ENCODE measurements at regions not wholly inside any gene's neighbourhood (a gene's known extent, or its start where the extent isn't known, plus 50 kb on each side); places are given as distances from the start of the nearest gene placed in this dataset.

- DNase-seq: no peak
Measured at GRCh38 chr4:30350288-30350687, 369.9 kb upstream of the PCDH7 start.

DNA sequence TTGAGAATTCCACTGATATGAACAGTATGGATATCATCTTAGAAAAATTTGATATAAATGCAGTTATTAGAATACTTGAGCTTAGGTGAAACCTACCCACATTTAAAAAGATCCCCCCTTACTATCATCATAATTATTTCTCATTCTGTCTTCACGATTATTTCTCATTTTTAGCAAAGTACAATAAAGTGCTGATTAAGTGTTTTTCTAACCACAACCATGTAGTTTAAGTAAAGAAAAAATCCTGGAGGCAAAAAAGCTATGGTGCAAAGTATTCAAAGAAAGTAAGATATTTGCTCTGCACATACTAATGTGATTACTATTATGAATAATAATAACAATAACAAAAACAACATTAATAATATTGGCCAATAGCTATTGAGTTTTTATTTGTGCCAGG, 365.6 kb upstream of the PCDH7 start:
- DNase-seq: no peak

DNA sequence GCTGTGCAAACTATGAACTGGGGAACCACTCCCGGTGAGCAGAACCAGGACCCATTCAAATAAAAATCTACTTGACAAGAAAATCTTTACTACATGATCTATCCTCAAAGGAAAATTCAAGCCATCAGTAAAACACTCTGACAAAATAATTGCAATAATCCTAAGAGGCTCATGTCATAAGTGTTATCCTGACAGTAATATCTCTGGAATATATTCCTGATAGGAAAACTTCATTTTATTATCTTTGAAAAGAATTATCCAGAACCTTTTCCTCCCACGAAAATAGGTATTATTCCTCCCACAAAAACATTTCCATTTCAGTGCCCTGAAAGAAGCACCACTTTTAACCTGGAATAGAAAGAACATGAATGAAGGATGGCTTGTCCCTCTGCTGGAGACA, 357.7 kb upstream of the PCDH7 start:
- DNase-seq: no peak

DNA sequence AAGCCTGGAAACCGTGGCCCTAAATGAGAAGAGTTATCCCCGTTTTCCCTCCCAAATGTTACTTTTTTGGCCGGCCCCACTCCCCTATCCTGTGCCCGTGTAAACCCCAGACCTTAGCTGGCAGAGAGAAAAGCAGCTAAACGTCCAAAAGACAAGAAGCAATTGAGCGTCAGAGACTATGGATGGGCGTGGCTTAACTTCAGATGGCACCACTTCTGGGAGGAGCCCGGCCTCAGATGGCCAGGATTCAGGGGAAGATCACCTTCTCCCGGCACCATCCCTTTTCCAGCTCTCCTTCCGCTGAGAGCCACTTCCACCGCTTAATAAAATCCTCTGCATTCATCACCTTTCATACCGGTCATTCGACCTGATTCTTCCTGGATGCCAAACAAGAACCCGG, 350.1 kb upstream of the PCDH7 start:
- DNase-seq: no peak

GRCh38 chr4:30380404-30380998, 339.7 kb upstream of the PCDH7 start:
- peak; percentile 4 for DNase-seq

- DNase-seq: no peak
Measured at GRCh38 chr4:30385650-30386049, 334.5 kb upstream of the PCDH7 start.

GRCh38 chr4:30386266-30386895, 333.8 kb upstream of the PCDH7 start:
- no peak for DNase-seq

- DNase-seq: no peak
Measured at GRCh38 chr4:30395902-30396301, 324.3 kb upstream of the PCDH7 start.

GRCh38 chr4:30396772-30397475, 323.2 kb upstream of the PCDH7 start:
- DNase-seq: no peak

GRCh38 chr4:30399476-30399875, 320.7 kb upstream of the PCDH7 start:
- DNase-seq: no peak

DNA sequence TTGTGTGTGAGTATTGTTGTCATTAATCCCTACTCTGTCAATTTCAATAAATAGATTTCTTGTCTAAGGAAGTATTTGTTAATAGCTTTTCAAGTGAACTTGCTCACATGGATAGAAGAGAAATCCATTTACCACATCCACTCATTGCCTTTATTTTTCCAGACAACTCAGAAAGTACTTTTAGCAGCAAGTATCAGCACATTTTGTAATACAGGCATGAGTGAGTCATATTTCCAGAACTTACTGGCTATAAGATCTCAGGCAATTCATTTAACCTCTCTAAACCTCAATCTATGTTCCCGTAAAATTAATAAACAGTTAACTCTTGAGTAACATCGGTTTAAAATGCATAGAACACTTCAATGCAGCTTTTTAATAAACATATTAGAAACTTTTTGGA, 317.9 kb upstream of the PCDH7 start:
- DNase-seq: no peak

DNA sequence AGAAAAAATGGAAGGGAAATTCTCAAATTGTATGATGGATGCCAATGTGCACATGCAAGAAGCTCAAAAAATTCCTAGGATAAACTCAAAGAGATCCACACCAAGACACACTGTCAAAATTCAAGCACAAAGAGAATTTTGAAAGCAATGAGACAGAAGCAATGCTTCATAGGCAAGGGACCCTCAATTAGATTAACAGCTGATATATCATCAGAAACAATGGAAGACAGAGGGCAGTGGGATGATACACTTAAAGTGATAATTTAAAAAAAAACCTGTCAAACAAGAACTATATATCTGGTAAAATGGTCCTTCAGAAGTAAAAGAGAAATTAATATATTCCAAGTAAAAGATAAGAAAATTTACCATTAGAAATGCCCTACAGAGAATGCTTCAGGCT, 306.3 kb upstream of the PCDH7 start:
- DNase-seq: no peak

DNA sequence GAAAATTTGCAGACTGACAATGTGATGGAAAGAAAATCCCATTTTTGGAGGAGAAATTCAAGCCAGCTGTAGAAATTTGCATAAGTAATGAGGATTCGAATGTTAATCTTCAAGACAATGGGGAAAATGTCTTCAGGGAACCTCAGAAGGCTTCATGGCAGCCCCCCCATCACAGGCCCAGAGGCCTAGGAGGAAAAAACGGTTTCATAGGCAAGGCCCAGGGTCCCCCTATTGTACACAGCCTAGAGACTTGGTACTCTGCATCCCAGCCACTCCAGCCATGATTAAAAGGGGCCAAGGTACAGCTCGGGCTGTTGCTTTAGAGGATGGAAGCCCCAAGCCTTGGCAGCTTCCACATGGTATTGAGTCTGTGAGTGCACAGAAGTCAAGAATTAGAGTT, 303.6 kb upstream of the PCDH7 start:
- DNase-seq: no peak

DNA sequence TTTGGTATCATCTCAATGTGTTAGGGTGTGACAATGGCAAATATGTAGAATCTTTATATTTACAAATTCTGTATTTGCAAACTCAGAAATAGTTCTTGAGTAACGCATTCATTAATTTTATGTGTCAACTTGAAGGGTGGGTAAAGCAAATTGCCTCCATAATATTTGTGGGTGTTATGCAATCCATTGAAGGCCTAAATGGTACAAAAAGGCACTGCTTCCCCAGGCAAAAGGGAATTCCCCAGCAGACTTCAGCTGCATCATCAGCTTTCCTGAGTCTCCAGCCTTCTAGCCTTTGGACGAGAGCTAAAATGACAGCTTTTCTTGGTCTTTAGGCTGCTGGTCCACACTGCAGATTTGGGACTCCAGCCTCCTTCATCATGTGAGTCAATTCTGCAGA, 292.2 kb upstream of the PCDH7 start:
- DNase-seq: no peak

DNA sequence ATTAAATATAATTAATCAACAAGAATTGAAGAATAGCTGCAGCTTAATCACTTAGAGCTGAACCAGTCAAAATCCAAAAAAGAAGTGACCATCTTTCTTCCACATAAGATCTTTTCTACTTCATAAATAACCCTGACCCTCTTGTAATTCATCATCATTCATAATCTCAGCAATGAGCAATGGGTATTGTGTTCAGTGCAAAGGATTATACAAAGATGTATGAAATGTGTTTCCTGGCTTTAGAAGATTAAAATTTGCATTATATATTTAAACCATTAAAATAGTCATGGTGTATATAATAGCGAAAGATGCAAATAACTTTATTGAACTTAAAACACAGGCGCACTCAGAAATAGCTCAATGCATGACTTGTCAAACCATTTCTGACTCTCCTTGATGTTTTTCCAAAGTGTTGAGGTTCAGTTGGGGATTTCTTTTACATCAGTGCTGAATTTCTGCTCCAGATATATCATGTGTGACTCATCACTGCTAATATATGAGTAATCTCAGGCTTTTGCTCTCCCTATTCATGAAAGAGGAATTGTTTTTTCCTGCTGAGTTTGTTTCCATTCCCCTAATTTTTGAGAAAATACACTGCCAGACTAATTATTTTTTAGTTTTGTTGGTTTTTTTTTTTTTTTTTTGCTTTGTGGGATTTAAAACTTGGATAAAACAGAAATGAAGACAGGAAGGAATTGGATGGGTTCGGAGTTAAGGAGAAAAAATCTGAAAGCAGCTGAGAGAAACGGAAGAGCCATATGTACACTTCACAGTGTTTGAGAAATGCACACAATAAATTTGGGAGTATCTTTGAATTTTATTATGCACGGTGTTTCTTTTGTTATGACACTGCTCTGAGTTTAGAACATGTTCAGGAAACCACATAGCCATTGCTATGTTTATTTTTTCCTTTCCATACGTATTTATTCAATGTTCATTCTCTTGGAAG, 290.1 kb upstream of the PCDH7 start:
- no peak for DNase-seq

DNA sequence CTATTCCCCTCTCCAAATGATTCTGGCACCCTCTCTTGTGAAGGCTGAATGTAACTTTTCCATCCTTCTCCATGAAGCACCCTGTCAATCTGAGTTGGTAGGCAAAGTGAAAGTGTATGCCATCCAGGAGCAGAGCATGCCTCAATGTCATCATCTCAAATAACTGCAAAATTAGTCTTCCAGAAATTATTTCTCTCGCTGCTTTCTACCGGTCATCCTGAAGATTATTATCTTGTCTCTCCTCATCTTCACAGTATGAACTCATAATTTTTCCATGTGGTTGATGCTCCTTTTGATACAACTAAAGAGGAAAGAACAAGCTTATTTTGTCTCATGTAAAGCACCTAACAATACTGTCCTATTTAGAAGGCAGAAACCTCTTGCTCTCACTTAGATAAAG, 285.5 kb upstream of the PCDH7 start:
- DNase-seq: no peak

GRCh38 chr4:30436394-30436793, 283.8 kb upstream of the PCDH7 start:
- DNase-seq: no peak

GRCh38 chr4:30437316-30437715, 282.9 kb upstream of the PCDH7 start:
- DNase-seq: no peak

DNA sequence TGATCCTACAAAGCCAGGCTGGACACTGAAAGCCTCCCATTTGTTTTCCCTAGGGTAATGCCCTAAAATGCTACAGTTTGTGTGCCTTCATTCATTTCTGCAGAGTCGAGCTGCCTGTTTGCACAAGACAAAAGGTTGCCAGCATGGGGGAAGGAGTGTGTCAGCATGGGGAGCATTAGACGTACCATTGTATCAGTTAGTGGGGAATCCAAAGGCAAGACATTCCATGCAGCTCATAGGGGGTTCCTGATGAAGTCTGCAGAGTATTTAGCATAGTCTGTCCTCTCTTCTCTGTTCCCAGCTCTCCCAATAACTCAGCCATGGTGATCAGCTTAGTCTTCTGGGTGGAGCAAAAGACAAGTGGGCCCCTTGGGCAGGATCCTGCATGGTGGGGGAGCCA, 276.9 kb upstream of the PCDH7 start:
- DNase-seq: no peak

- DNase-seq: no peak
Measured at GRCh38 chr4:30450474-30450873, 269.7 kb upstream of the PCDH7 start.

DNA sequence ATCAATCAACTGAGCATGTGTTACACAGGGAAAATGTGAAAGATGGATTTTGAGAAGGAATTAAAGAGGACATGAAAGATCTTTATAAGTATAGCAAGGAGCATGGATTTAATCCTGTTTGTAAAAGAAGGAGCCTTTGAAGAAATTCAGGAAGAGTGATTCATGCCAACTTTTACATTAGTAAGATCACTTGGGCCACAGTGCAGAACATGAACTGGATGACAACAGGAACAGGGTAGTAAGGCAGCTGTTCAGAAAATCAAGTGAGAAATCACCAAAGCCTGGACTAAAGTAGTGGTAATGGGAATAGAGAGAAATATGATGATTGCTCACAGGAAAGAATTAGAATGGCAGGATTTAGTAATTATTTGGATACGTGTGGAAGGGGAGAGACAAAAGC, 265.7 kb upstream of the PCDH7 start:
- no peak for DNase-seq

- no peak for DNase-seq
Measured at GRCh38 chr4:30456716-30457115, 263.5 kb upstream of the PCDH7 start.

DNA sequence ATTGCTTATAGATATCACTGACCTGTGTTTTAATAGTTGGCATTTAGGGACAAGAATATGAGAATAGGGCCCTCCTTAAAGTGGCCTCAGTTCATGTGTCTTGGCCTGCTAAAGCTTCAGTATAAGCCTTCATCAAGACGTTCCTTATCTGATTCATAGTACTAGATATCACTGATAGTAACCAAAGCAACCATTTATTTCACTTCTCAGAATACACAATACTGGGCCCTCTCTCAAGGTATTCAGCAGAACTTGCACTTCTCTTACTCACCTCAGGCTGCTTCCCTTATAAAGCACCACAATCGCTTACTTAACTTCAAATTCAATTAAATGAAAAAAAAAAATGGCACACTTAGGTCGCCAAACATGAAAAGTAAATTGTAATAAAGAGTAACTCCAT, 259.4 kb upstream of the PCDH7 start:
- no peak for DNase-seq

DNA sequence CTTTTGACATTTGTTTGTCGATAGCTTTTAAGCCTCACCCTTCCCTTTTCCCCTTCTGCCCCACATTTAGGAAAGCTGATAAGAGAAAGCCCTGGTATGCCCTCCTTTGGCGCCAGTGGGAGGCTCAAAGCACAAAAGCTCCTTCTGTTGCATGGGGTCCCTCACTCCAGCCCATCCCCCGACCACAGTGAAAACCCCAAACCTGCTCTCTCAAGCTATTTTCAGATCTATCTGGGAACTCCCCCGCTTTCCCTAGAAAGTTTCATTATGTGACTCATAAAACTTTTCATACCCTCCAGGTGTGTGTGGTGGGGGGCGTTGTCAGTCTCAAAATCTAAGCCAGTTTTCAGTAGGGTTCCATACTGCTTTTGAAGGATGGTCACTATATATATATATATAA, 259.0 kb upstream of the PCDH7 start:
- no peak for DNase-seq

Data from stimulated activated CD4-positive, alpha-beta T cell treated with anti-CD3 and anti-CD28 coated beads, Interleukin-4, amount 100 ng/mL, for 24 hours (primary cell).